Fibroblast of villous mesenchyme (primary cell): ENCODE measurements at regions not wholly inside any gene's neighbourhood (a gene's known extent, or its start where the extent isn't known, plus 50 kb on each side); places are given as distances from the start of the nearest gene placed in this dataset.

Experiments
- DNase-seq: peaks from one replicate; pipeline ENCODE4 v3.0.0-alpha.2; 2010; ENCODE audit warnings: low read depth
- H3K4me3 ChIP-seq: 2 replicates; pipeline ENCODE4 v1.5.1; 2011; ENCODE audit warnings: low read depth, mild to moderate bottlenecking, low read length
- TF ChIP-seq, protein P1 (sequence below): IDR thresholded peaks from 2 replicates; pipeline ENCODE4 v1.5.1; 2012; ENCODE audit warnings: low read depth, mild to moderate bottlenecking, low read length; ENCODE audit not compliant: insufficient read depth

DNA sequence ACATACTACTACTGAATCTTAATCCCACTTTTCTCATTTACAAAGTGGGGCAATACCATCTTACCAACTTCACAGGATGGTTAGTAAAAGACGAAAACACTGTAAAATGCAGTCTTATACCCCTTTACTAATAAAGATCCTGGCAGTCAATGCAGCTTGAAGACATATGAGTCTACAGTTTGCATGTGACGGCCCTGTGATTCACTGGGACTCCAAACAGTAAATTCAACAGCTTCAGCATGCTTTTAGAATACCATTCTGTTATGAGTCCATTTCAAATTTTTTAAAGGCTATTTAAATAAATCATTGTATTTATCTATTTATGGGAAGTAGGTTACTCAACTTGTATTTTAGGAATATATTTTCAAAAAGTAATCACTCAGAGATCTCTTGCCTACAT is 629.1 kb downstream of the LIG4 start:
- TF ChIP-seq, protein P1, sequence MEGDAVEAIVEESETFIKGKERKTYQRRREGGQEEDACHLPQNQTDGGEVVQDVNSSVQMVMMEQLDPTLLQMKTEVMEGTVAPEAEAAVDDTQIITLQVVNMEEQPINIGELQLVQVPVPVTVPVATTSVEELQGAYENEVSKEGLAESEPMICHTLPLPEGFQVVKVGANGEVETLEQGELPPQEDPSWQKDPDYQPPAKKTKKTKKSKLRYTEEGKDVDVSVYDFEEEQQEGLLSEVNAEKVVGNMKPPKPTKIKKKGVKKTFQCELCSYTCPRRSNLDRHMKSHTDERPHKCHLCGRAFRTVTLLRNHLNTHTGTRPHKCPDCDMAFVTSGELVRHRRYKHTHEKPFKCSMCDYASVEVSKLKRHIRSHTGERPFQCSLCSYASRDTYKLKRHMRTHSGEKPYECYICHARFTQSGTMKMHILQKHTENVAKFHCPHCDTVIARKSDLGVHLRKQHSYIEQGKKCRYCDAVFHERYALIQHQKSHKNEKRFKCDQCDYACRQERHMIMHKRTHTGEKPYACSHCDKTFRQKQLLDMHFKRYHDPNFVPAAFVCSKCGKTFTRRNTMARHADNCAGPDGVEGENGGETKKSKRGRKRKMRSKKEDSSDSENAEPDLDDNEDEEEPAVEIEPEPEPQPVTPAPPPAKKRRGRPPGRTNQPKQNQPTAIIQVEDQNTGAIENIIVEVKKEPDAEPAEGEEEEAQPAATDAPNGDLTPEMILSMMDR = no peak
- DNase-seq = peak; percentile 27

DNA sequence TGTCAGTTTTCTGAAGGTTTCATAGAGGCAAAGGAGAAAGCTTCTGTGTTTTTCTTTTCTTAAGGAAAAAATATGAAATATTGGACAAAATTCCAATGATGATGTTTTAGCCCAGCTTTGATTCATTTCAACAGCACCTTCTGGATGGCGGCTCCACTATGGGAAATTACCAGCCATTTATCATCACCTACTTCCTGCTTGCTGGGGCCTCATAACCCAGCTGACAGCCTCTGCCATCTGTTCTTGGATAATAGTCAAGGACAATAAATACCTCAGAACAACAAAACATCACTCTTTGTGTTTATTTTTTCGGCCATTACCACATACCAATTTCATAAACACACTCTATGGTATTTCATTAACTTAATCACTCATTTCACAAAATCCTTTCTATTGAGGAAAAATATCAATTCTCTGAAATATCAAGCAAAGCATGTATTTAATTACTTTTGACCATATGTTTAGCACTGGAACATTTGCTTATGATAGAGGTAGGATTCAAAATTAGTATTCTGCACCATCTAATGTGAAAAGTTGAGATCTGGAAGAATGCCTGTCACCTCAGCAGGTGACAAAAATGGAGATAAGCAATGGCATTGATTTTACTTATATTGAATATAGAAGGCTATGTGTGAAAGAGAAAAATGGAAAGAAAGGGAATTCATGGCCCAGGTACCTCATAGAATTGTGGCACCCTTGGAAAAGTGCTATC is 629.7 kb downstream of the LIG4 start:
- no peak overlapping the region for H3K4me3 ChIP-seq
- DNase-seq = peak; percentile 24
- TF ChIP-seq, protein P1 = no peak

More for the DNA sequence above, 629.1 kb downstream of the LIG4 start:
- no peak overlapping the region for H3K4me3 ChIP-seq

DNA sequence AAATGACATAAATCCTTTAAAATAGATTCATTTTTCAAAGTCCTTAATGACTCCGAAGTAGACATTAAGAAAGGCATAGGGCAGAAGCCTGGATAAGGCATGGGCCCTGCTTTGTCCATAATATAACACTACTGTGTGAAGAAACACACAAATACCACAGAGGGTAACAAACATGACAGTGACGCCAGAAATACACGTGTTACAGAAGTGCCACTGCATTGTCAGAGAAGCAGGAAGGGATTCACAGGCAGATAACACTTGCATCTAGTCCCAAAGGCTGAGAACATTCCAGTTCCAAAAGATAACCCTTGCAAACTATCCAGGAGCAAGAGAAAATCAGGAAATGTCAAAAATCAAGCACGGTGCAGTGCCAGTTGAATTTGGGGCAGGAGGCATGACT is 633.2 kb downstream of the LIG4 start:
- H3K4me3 ChIP-seq = no peak overlapping the region
- TF ChIP-seq, protein P1 = no peak

DNA sequence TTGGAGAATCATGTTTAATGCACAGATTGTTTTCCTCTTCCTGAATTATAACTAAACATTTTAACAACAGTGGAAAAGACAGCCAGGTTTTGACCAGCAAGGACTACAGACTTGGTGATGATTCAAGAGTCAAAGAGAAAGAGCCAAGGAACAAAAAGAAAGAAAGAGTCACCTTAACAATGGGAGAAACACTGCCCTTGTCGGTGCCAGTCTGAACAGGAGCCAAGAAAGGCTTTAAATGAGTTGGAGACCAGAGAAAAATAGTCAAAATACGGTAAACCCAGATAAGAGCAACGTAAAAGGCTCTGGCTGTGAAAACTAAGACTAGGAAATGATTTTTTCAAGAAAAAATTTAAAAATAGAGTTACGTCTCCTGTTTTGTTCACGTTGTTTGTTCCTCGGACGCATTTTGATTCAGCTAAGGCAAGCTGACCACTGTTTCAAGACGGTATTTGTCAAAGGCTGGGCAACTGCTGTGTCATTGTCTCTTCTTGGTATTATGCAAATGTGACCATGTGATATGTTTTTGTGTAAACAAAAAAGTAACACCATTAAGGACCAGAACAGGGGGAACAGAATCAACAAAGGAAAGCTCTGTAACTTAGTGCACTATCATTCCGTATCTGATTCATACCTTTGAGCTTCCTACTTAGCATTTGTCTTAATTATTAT is 634.5 kb downstream of the LIG4 start:
- H3K4me3 ChIP-seq = no peak overlapping the region
- TF ChIP-seq, protein P1 = no peak
- no peak for DNase-seq

More for the DNA sequence above, 633.2 kb downstream of the LIG4 start:
- DNase-seq = no peak

DNA sequence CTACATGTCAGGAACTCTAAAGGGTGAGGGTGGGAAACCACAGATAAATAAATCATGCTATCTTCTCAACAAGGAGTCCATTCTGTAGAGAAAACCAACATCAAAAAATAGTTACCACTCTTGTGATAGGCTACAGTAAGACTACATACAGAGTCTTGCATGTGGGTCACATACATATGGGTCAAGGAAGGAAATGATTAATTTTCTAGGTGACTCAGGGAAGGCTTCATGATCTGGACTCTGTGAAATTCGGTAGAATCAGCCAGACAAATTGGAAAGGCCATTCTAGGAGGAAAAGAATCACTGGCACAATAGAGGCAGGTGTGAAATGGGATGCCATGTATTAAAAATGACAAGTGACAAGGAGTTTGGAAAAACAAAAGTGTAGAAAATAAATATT is 638.9 kb downstream of the LIG4 start:
- H3K4me3 ChIP-seq = no peak overlapping the region
- DNase-seq = no peak
- TF ChIP-seq, protein P1 = no peak

DNA sequence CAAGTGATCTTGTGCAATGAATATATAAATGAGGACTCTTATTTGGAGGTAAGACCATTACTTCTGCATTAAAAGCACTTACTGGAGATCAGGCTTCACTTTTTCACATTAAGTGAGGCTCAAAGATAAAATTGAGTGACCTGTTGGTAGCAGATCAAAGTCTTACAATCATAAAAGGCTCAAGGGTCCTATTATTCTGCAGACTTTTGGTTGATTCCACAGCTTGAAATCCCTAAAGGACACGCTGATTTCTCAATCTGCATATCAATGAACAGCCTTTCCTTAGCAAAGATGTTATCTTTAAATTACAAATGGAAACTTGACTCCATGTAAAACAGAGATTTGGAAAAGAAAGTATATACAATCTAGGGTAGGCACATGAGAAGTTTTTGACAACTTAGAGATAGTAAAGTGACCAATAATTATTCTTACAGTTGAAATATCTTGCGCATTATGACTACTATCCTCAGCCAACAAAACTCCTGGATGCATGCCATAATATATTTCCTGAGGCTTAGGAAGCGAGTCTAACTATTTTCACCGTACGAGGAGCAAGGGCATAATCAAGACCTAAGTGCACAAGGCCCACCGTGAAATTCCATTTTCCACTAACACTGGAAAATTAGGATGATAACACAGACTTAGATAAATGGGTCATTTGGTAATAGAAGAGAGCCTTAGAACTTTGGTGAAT is 640.7 kb downstream of the LIG4 start:
- TF ChIP-seq, protein P1 = no peak
- DNase-seq = no peak
- H3K4me3 ChIP-seq = no peak overlapping the region
